ENCODE measurements at regions not wholly inside any gene's neighbourhood (a gene's known extent, or its start where the extent isn't known, plus 50 kb on each side); places are given as distances from the start of the nearest gene placed in this dataset.

DNA sequence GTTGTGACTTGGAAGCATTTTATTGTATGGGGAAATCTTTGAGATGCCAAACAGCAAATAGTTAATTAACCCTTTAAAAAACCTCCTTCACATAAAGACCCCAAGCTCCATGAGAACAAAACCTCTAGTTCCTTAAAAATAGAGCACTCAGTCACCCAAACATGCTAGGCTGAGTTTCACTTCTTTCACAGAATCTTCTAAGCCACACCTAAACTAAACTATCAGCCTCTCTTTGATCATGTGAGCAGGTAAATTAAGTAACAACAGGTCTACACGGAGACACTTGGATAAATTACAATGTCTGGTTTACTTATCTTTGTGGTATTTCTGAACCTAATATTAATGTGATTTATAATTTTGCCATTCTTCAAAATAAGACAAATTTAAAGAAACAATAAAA, 205.2 kb upstream of the MARCKS start:
- TF ChIP-seq, protein P1, sequence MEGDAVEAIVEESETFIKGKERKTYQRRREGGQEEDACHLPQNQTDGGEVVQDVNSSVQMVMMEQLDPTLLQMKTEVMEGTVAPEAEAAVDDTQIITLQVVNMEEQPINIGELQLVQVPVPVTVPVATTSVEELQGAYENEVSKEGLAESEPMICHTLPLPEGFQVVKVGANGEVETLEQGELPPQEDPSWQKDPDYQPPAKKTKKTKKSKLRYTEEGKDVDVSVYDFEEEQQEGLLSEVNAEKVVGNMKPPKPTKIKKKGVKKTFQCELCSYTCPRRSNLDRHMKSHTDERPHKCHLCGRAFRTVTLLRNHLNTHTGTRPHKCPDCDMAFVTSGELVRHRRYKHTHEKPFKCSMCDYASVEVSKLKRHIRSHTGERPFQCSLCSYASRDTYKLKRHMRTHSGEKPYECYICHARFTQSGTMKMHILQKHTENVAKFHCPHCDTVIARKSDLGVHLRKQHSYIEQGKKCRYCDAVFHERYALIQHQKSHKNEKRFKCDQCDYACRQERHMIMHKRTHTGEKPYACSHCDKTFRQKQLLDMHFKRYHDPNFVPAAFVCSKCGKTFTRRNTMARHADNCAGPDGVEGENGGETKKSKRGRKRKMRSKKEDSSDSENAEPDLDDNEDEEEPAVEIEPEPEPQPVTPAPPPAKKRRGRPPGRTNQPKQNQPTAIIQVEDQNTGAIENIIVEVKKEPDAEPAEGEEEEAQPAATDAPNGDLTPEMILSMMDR (IDR thresholded peaks at IDR 0.05), result no peak
- WGBS, 2 donors, result 22 to 76% methylated on average over 1 of the region's 1 CpG
- Histone ChIP-seq H3K4me3 (no peak overlapping the region), H3K36me3 (no peaks in the 10 kb centered on the region), H3K27me3 (no peaks in the 10 kb centered on the region), H3K4me1 (peaks cover 0 to 27% (median 0%) of the 10 kb centered on the region in 9 donors), H3K27ac (no peak overlapping the region), H3K9me3 (no peaks in the 10 kb centered on the region)
- intact Hi-C loops (cut with DNase I), result no loop called here
- DNase-seq, result no peak
- ATAC-seq, result no peak

DNA sequence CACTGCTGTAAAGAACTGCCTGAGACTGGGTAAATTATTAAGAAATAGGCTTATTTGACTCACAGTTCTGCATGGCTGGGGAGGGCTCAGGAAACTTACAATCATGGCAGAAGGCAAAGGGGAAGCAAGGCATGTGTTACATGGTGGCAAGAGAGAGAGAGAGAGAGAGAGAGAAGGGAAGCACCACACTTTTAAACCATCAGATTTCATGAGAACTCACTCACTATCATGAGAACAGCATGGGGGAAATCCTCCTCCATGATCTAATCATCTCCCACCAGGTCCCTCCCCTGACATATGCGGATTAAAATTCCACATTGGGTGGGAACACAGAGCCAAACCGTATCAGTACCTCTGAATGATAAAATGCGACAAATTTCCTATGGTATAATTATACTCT, 203.9 kb upstream of the MARCKS start:
- no peaks in the 10 kb centered on the region for H3K9me3 ChIP-seq
- intact Hi-C loops (cut with DNase I), result no loop called here

DNA sequence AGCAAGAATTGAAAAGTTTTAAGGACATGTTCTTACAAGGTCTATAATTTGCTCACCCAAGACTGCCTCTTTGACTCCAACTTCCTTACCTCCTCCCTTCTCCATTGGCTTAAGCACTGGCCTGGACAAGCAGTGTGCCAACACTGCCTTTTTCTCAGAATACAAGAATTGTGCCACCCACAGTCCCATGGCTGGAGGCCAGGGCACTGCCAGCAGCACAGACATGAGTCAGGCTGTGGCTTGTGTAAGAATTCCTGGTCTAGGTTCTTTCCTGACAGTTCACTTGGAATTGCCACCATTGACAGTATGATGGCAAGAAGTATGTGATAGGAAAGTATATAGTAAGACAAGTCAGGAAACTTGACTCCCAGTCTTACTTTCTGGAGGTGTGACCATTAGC, 202.7 kb upstream of the MARCKS start:
- Histone ChIP-seq H3K4me1 (peaks cover 0 to 16% (median 0%) of the 10 kb centered on the region in 9 donors), H3K27ac (no peak overlapping the region), H3K36me3 (no peaks in the 10 kb centered on the region), H3K27me3 (no peaks in the 10 kb centered on the region), H3K4me3 (no peak overlapping the region), H3K9me3 (no peaks in the 10 kb centered on the region)
- TF ChIP-seq, protein P1 (IDR thresholded peaks at IDR 0.05), result no peak
- intact Hi-C loops (cut with DNase I), result no loop called here
- DNase-seq (peak in 1 of 2 donors; percentile 29), ATAC-seq (peak in 5 of 8 donors; percentile 26 to 77 (median 55))

More for the DNA sequence above, 203.9 kb upstream of the MARCKS start:
- no peaks in the 10 kb centered on the region for H3K36me3 ChIP-seq
- no peak overlapping the region for H3K27ac ChIP-seq
- H3K4me1 ChIP-seq, result peaks cover 0 to 27% (median 0%) of the 10 kb centered on the region in 9 donors
- WGBS, 2 donors, result 91 to 94% methylated on average over 3 of the region's 3 CpGs
- H3K4me3 ChIP-seq, result no peak overlapping the region
- DNase-seq (no peak), ATAC-seq (no peak)
- H3K27me3 ChIP-seq, result no peaks in the 10 kb centered on the region
- TF ChIP-seq, protein P1 (IDR thresholded peaks at IDR 0.05), result no peak

DNA sequence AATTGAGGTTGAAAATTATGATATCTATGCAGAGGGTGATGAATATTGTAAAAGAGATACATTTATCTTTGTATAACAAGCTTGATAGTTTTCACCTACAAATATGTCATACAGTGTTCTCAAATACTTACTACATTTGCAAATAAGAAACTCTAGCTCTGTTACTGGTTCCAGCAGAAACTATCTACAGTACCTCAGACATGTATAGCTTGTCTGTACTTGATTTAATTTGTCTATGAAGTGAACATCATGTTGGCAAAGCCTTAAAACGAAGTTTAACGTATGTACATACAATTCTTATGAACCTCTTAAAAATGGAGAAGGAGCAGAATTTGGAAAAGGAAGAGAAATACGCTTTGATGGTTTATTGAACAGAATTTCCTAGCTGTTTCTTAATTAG, 201.4 kb upstream of the MARCKS start:
- WGBS, 2 donors, result 95 to 98% methylated on average over 3 of the region's 3 CpGs
- peaks cover 0 to 11% (median 0%) of the 10 kb centered on the region in 9 donors for H3K4me1 ChIP-seq
- ATAC-seq, result no peak
- H3K27ac ChIP-seq, result no peak overlapping the region
- TF ChIP-seq, protein P1 (IDR thresholded peaks at IDR 0.05), result no peak
- no peaks in the 10 kb centered on the region for H3K9me3 ChIP-seq
- H3K27me3 ChIP-seq, result no peaks in the 10 kb centered on the region
- no peak overlapping the region for H3K4me3 ChIP-seq
- no peak for DNase-seq
- intact Hi-C loops (cut with DNase I), result no loop called here
- no peaks in the 10 kb centered on the region for H3K36me3 ChIP-seq
